Large intestine (tissue), 3 donors: ENCODE measurements at regions not wholly inside any gene's neighbourhood (a gene's known extent, or its start where the extent isn't known, plus 50 kb on each side); places are given as distances from the start of the nearest gene placed in this dataset.

Experiments used
- DNase-seq, 2 donors: peaks; one replicate each; pipeline versions ENCODE4 v3.0.0 to v3.0.0-alpha.2; 2013
- H3K27ac ChIP-seq: one replicate; pipeline ENCODE4 v1.5.1; 2013; ENCODE audit warnings: low read length
- H3K27me3 ChIP-seq: 2 replicates; pipeline ENCODE4 v1.6.1; 2013; ENCODE audit warnings: low read length; ENCODE audit not compliant: control insufficient read depth, insufficient read depth
- H3K36me3 ChIP-seq: 2 replicates; pipeline ENCODE4 v1.6.1; 2013; ENCODE audit warnings: low read length; ENCODE audit not compliant: control insufficient read depth, insufficient read depth
- H3K4me1 ChIP-seq: one replicate; pipeline ENCODE4 v1.6.1; 2013; ENCODE audit warnings: low read length; ENCODE audit not compliant: control insufficient read depth, insufficient read depth
- H3K4me3 ChIP-seq: one replicate; pipeline ENCODE4 v1.5.1; 2013; ENCODE audit warnings: low read length
- H3K9me3 ChIP-seq: one replicate; pipeline ENCODE4 v1.6.1; 2013; ENCODE audit warnings: mild to moderate bottlenecking, low read depth, low read length, moderate library complexity; ENCODE audit not compliant: control insufficient read depth
- WGBS: methylation state at CpG from one replicate; pipeline ENCODE4 v1.1.5; 2013; ENCODE audit warnings: low lambda C conversion rate; ENCODE audit not compliant: insufficient coverage; 5-methylcytosine and 5-hydroxymethylcytosine counted together

- H3K36me3 ChIP-seq = no peaks in the 10 kb centered on the region
- WGBS = 92% methylated on average over 2 of the region's 7 CpGs
These were observed 1296.1 kb upstream of the PCDH7 start for GRCh38 chr4:29423836-29424721.

GRCh38 chr4:29453303-29453820 is 1266.8 kb upstream of the PCDH7 start:
- Histone ChIP-seq H3K4me3 (no peak overlapping the region), H3K4me1 (no peaks in the 10 kb centered on the region), H3K36me3 (no peaks in the 10 kb centered on the region), H3K9me3 (no peaks in the 10 kb centered on the region), H3K27ac (no peak overlapping the region), H3K27me3 (no peaks in the 10 kb centered on the region)
- 52% methylated on average over 3 of the region's 5 CpGs for WGBS
- DNase-seq = no peak

More at GRCh38 chr4:29423836-29424721, 1296.1 kb upstream of the PCDH7 start:
- Histone ChIP-seq H3K27me3 (no peaks in the 10 kb centered on the region), H3K4me1 (no peaks in the 10 kb centered on the region), H3K27ac (no peak overlapping the region), H3K9me3 (no peaks in the 10 kb centered on the region), H3K4me3 (no peak overlapping the region)
- DNase-seq = no peak

- H3K27ac ChIP-seq = no peak overlapping the region
- no peaks in the 10 kb centered on the region for H3K27me3 ChIP-seq
- H3K9me3 ChIP-seq = no peaks in the 10 kb centered on the region
- H3K36me3 ChIP-seq = no peaks in the 10 kb centered on the region
- H3K4me3 ChIP-seq = no peak overlapping the region
- no peaks in the 10 kb centered on the region for H3K4me1 ChIP-seq
- DNase-seq = no peak
- no CpG with 5 or more reads among the region's 3 CpGs for WGBS
These were observed 1260.2 kb upstream of the PCDH7 start for GRCh38 chr4:29459926-29460325.

GRCh38 chr4:29467044-29467717 is 1253.0 kb upstream of the PCDH7 start:
- H3K27me3 ChIP-seq = no peaks in the 10 kb centered on the region
- no peak overlapping the region for H3K27ac ChIP-seq
- H3K4me1 ChIP-seq = no peaks in the 10 kb centered on the region
- no peaks in the 10 kb centered on the region for H3K36me3 ChIP-seq
- no peak for DNase-seq
- WGBS = no CpG with 5 or more reads among the region's 1 CpG
- no peak overlapping the region for H3K4me3 ChIP-seq
- H3K9me3 ChIP-seq = no peaks in the 10 kb centered on the region
